Testis (tissue), 2 donors: ENCODE measurements at regions not wholly inside any gene's neighbourhood (a gene's known extent, or its start where the extent isn't known, plus 50 kb on each side); places are given as distances from the start of the nearest gene placed in this dataset.

Source experiments
- DNase-seq: peaks from one replicate; pipeline ENCODE4 v3.0.0-alpha.2; 2019
- H3K27ac ChIP-seq, 2 donors: fragments of 200-600 bp; sonication (generic); one replicate each; pipeline ENCODE4 v1.5.1; 2019
- H3K27me3 ChIP-seq: fragments of 200-600 bp; sonication (generic); one replicate; pipeline ENCODE4 v1.5.1; 2019
- H3K36me3 ChIP-seq: fragments of 200-600 bp; sonication (generic); one replicate; pipeline ENCODE4 v1.5.1; 2017; ENCODE audit warnings: low read depth; ENCODE audit errors: missing control alignments
- H3K4me1 ChIP-seq: fragments of 200-600 bp; sonication (generic); one replicate; pipeline ENCODE4 v1.5.1; 2019
- H3K4me3 ChIP-seq, 2 donors: fragments of 200-600 bp; sonication (generic); one replicate each; pipeline ENCODE4 v1.5.1; 2017 to 2019
- H3K9me3 ChIP-seq: fragments of 200-600 bp; sonication (generic); one replicate; pipeline ENCODE4 v1.5.1; 2017
- CTCF ChIP-seq, 3 experiments: fragments of 450-650 bp in 2 of 3; fragments of 200-600 bp in 1 of 3; sonication (generic) in 1 of 3; IDR thresholded peaks; one replicate each; pipeline ENCODE4 v1.5.1; 2016 to 2019; ENCODE audit warnings: antibody characterized with exemption in 3 of 3, mild to moderate bottlenecking in 2 of 3, moderate library complexity in 1 of 3
- POLR2A ChIP-seq: fragments of 450-650 bp; IDR thresholded peaks from one replicate; pipeline ENCODE4 v1.6.1; 2017; ENCODE audit warnings: antibody characterized with exemption, mild to moderate bottlenecking, moderate library complexity
- WGBS, 2 donors: methylation state at CpG; one replicate each; pipeline ENCODE4 v1.1.5; 2018; 5-methylcytosine and 5-hydroxymethylcytosine counted together
- intact Hi-C: fragments of 100-400 bp; cut with DNase I; formaldehyde crosslinking; loops from one replicate; pipeline ENCODE4 v1.15.1; 2023; ENCODE audit warnings: low total_unique reads

- no peak for DNase-seq
- no peaks in the 10 kb centered on the region for H3K9me3 ChIP-seq
- intact Hi-C loops: no loop called here
- H3K27me3 ChIP-seq: no peaks in the 10 kb centered on the region
- H3K4me3 ChIP-seq: no peak overlapping the region
- no peak overlapping the region for H3K27ac ChIP-seq
- H3K36me3 ChIP-seq: no peaks in the 10 kb centered on the region
- TF ChIP-seq POLR2A (no peak), CTCF (IDR thresholded peaks at IDR 0.05) (no peak)
- 27 to 35% methylated on average over 9 of the region's 9 CpGs for WGBS, 2 donors
- no peaks in the 10 kb centered on the region for H3K4me1 ChIP-seq
Measured at GRCh38 chr1:218049641-218050040, 235.5 kb upstream of the RRP15 start.

GRCh38 chr1:218058730-218059129, 226.4 kb upstream of the RRP15 start:
- no peak for TF ChIP-seq CTCF (IDR thresholded peaks at IDR 0.05)
- TF ChIP-seq POLR2A: no peak
- Histone ChIP-seq H3K27me3 (no peaks in the 10 kb centered on the region), H3K9me3 (no peaks in the 10 kb centered on the region), H3K4me1 (no peaks in the 10 kb centered on the region), H3K4me3 (no peak overlapping the region), H3K36me3 (no peaks in the 10 kb centered on the region), H3K27ac (no peak overlapping the region)
- DNase-seq: no peak
- WGBS, 2 donors: 82 to 84% methylated on average over 2 of the region's 2 CpGs
- intact Hi-C loops: no loop called here

GRCh38 chr1:218064426-218064825, 220.7 kb upstream of the RRP15 start:
- no peaks in the 10 kb centered on the region for H3K9me3 ChIP-seq
- no peaks in the 10 kb centered on the region for H3K4me1 ChIP-seq
- no peak overlapping the region for H3K27ac ChIP-seq
- TF ChIP-seq CTCF (IDR thresholded peaks at IDR 0.05): no peak
- no peak for TF ChIP-seq POLR2A
- H3K27me3 ChIP-seq: no peaks in the 10 kb centered on the region
- H3K4me3 ChIP-seq: no peak overlapping the region
- 65 to 68% methylated on average over 5 of the region's 5 CpGs for WGBS, 2 donors
- DNase-seq: no peak
- H3K36me3 ChIP-seq: no peaks in the 10 kb centered on the region
- intact Hi-C loops: no loop called here

- H3K9me3 ChIP-seq: no peaks in the 10 kb centered on the region
- intact Hi-C loops: no loop called here
- no peak overlapping the region for H3K4me3 ChIP-seq
- no peaks in the 10 kb centered on the region for H3K27me3 ChIP-seq
- WGBS, 2 donors: 76 to 85% methylated on average over 3 of the region's 3 CpGs
- no peak overlapping the region for H3K27ac ChIP-seq
- no peak for TF ChIP-seq CTCF (IDR thresholded peaks at IDR 0.05)
- TF ChIP-seq POLR2A: no peak
- H3K4me1 ChIP-seq: no peaks in the 10 kb centered on the region
- DNase-seq: no peak
- H3K36me3 ChIP-seq: no peaks in the 10 kb centered on the region
Measured at GRCh38 chr1:218066332-218066731, 218.8 kb upstream of the RRP15 start.

- TF ChIP-seq CTCF (IDR thresholded peaks at IDR 0.05) (no peak), POLR2A (no peak)
- Histone ChIP-seq H3K9me3 (no peaks in the 10 kb centered on the region), H3K36me3 (no peaks in the 10 kb centered on the region), H3K4me3 (no peak overlapping the region), H3K27me3 (no peaks in the 10 kb centered on the region), H3K27ac (no peak overlapping the region), H3K4me1 (no peaks in the 10 kb centered on the region)
- DNase-seq: no peak
- intact Hi-C loops: no loop called here
- WGBS, 2 donors: 73 to 74% methylated on average over 1 of the region's 1 CpG
Measured at GRCh38 chr1:218068241-218068640, 216.9 kb upstream of the RRP15 start.
